ENCODE measurements at regions not wholly inside any gene's neighbourhood (a gene's known extent, or its start where the extent isn't known, plus 50 kb on each side); places are given as distances from the start of the nearest gene placed in this dataset.

- DNase-seq (ENCODE audit: extremely low spot score): no peak
- TF ChIP-seq EP300 (IDR thresholded peaks at IDR 0.05): no peak
- no peak for TF ChIP-seq POLR2AphosphoS5 (IDR thresholded peaks at IDR 0.05)
- no peak for TF ChIP-seq CTCF (IDR thresholded peaks at IDR 0.05)
- no peak for TF ChIP-seq POLR2A (IDR thresholded peaks at IDR 0.05; ENCODE audit: low read depth)
- 14% methylated on average over 1 of the region's 1 CpG for WGBS
- Histone ChIP-seq H3K27me3 (no peaks in the 10 kb centered on the region), H3K4me3 (no peak overlapping the region), H3K36me3 (no peaks in the 10 kb centered on the region), H3K27ac (replicated peaks in 1 of 4) (no peak overlapping the region), H3K4me1 (no peaks in the 10 kb centered on the region), H3K9me3 (no peaks in the 10 kb centered on the region)
- intact Hi-C loops (cut with DNase I): no loop called here
These were observed 251.3 kb downstream of the ALX1 start for GRCh38 chr12:85531341-85531740.

- no peak for DNase-seq (ENCODE audit: extremely low spot score)
- no peaks in the 10 kb centered on the region for H3K27me3 ChIP-seq
- H3K4me1 ChIP-seq: no peaks in the 10 kb centered on the region
- H3K27ac ChIP-seq (replicated peaks in 1 of 4): no peak overlapping the region
- H3K36me3 ChIP-seq: no peaks in the 10 kb centered on the region
- no peaks in the 10 kb centered on the region for H3K9me3 ChIP-seq
- no peak overlapping the region for H3K4me3 ChIP-seq
- 85% methylated on average over 2 of the region's 2 CpGs for WGBS
- intact Hi-C loops (cut with DNase I): no loop called here
- TF ChIP-seq CTCF (IDR thresholded peaks at IDR 0.05) (no peak), POLR2A (IDR thresholded peaks at IDR 0.05; ENCODE audit: low read depth) (no peak), POLR2AphosphoS5 (IDR thresholded peaks at IDR 0.05) (no peak), EP300 (IDR thresholded peaks at IDR 0.05) (no peak)
These were observed 269.6 kb downstream of the ALX1 start for GRCh38 chr12:85549640-85550039.

GRCh38 chr12:85550924-85551323 is 270.9 kb downstream of the ALX1 start:
- H3K36me3 ChIP-seq: no peaks in the 10 kb centered on the region
- no peak for DNase-seq (ENCODE audit: extremely low spot score)
- no peak overlapping the region for H3K4me3 ChIP-seq
- no peak overlapping the region for H3K27ac ChIP-seq (replicated peaks in 1 of 4)
- no peaks in the 10 kb centered on the region for H3K9me3 ChIP-seq
- intact Hi-C loops (cut with DNase I): no loop called here
- H3K4me1 ChIP-seq: no peaks in the 10 kb centered on the region
- H3K27me3 ChIP-seq: no peaks in the 10 kb centered on the region
- TF ChIP-seq POLR2A (IDR thresholded peaks at IDR 0.05; ENCODE audit: low read depth) (no peak), CTCF (IDR thresholded peaks at IDR 0.05) (no peak), POLR2AphosphoS5 (IDR thresholded peaks at IDR 0.05) (no peak), EP300 (IDR thresholded peaks at IDR 0.05) (no peak)
- whole genome bisulfite sequencing: 83% methylated on average over 2 of the region's 2 CpGs

DNA sequence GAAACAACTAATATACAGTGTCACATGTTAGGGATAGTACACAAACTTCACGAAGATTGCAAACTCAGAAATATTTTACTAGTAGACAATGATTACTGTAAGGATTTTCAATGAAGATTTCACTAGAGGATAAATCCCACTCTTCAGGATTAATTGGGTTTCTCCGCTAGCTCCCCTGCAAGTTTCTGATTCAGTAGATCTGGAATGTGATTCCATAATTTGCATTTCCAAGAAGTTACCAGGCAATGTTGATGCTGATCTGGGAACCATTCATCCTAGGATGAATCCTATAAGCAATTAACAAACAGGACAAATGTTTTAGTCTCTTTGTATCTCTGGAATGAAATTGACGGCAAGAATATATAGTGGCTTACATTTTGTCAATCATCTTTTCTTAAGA is 272.4 kb downstream of the ALX1 start:
- no peaks in the 10 kb centered on the region for H3K4me1 ChIP-seq
- no peak for DNase-seq (ENCODE audit: extremely low spot score)
- H3K27ac ChIP-seq (replicated peaks in 1 of 4): no peak overlapping the region
- H3K4me3 ChIP-seq: no peak overlapping the region
- H3K27me3 ChIP-seq: no peaks in the 10 kb centered on the region
- no peaks in the 10 kb centered on the region for H3K9me3 ChIP-seq
- H3K36me3 ChIP-seq: no peaks in the 10 kb centered on the region
- intact Hi-C loops (cut with DNase I): no loop called here
- WGBS: 96% methylated on average over 3 of the region's 3 CpGs
- TF ChIP-seq POLR2A (IDR thresholded peaks at IDR 0.05; ENCODE audit: low read depth) (no peak), POLR2AphosphoS5 (IDR thresholded peaks at IDR 0.05) (no peak)

GRCh38 chr12:85557850-85558249 is 277.8 kb downstream of the ALX1 start:
- WGBS: 78% methylated on average over 1 of the region's 1 CpG

More at GRCh38 chr12:85557850-85558249, 277.8 kb downstream of the ALX1 start:
- DNase-seq (ENCODE audit: extremely low spot score): no peak
- H3K4me3 ChIP-seq: no peak overlapping the region
- no peaks in the 10 kb centered on the region for H3K36me3 ChIP-seq
- no peaks in the 10 kb centered on the region for H3K9me3 ChIP-seq
- H3K27ac ChIP-seq (replicated peaks in 1 of 4): no peak overlapping the region
- intact Hi-C loops (cut with DNase I): no loop called here
- no peak for TF ChIP-seq EP300 (IDR thresholded peaks at IDR 0.05)
- no peak for TF ChIP-seq CTCF (IDR thresholded peaks at IDR 0.05)
- no peaks in the 10 kb centered on the region for H3K27me3 ChIP-seq
- no peaks in the 10 kb centered on the region for H3K4me1 ChIP-seq

All from esophagus muscularis mucosa (tissue), 4 donors.